GM12892 (cell line): ENCODE measurements at regions not wholly inside any gene's neighbourhood (a gene's known extent, or its start where the extent isn't known, plus 50 kb on each side); places are given as distances from the start of the nearest gene placed in this dataset.
A peak's percentile ranks its signal among the peaks of the same experiment; 100 is the strongest.

Experiments
- DNase-seq: peaks from one replicate; pipeline ENCODE4 v3.0.0; 2011; ENCODE audit not compliant: insufficient read length
- FAIRE-seq: peaks from 2 replicates; lab custom pipeline; 2011; peaks lifted over from hg19 to GRCh38; lab: Jason Lieb, UNC
- POLR2A ChIP-seq: IDR thresholded peaks from 2 replicates; pipeline ENCODE4 v1.6.1; 2011; ENCODE audit warnings: low read depth, low read length, control low read depth
- POLR2AphosphoS5 ChIP-seq: IDR thresholded peaks from 2 replicates; pipeline ENCODE4 v1.6.1; 2011; ENCODE audit warnings: low read depth, low read length, control low read depth
- TAF1 ChIP-seq: IDR thresholded peaks from 2 replicates; pipeline ENCODE4 v1.6.1; 2011; ENCODE audit warnings: low read depth, mild to moderate bottlenecking, control low read depth, low read length, borderline replicate concordance

DNA sequence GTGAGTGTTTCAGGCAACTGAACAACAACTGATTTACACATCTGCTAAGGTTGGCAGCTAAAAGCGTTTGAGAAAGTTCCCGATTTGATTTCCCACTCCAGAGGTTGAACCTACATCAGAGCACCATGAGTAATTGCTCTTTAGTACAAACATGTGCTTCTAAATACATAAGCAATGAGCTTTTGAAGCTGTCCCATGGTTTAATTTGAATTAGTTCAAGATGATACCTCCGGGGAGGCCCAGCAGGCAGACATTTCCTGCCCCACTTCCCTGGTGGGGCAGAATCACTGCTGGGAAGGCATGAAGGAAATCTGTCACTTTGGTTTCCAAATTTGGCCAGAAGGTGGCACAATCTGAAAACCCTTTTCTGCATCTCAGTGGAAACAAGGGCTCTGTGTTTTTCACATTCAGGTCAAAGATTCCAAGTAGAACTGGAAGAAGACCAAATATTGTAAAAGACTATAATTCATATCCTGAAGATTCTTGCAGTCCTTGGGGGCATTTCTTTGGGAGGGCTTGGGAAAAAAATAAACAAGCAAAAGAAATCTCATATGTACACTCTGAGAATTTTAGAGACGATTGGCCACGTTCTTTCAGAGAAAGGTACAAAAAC, 176.2 kb upstream of the FAM20A start:
- FAIRE-seq = peak; percentile 76
- DNase-seq = no peak
- TF ChIP-seq POLR2AphosphoS5 = no peak
- TF ChIP-seq TAF1 = no peak
- TF ChIP-seq POLR2A = no peak

DNA sequence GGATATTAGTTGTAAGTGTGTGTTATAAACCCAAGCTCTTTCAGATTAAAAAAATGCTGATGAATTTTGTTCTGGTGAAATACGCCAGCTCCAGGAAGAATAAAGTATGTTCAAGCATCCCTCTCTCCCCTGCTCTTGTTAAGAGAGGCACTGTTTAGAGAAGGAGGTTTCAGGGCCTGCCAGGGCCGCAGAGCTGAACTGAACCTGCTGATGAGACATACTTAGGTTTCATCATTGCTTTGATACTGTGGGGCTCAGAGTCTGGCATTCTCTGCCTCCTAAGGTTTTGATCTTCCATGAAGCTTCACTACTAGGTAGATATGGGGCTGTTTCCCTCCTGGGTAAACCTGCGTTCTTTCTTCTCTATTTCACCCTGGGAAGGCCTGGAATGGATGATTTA, 175.3 kb upstream of the FAM20A start:
- TF ChIP-seq POLR2AphosphoS5 (no peak), TAF1 (no peak), POLR2A (no peak)
- no peak for FAIRE-seq
- no peak for DNase-seq

DNA sequence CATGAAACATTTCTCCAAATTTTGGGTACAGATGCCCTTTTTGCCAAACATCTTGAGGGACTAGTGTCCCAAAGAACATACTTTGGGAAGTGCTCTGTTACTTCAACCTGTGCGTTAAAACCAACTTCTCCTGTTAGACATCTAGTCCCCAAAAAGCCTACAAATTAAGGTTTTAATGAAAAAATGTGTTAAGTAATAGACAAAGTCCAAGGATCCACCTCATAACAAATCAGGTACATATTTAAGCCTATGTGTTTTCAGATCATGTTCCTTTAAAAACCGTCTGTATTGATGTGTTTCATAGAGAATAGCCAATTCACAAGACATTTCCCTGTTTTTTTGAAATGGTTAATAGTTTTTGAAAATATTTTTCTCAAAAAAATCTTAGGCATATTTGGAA, 174.8 kb upstream of the FAM20A start:
- no peak for FAIRE-seq
- TF ChIP-seq POLR2A = no peak
- TF ChIP-seq POLR2AphosphoS5 = no peak
- TF ChIP-seq TAF1 = no peak
- DNase-seq = no peak

DNA sequence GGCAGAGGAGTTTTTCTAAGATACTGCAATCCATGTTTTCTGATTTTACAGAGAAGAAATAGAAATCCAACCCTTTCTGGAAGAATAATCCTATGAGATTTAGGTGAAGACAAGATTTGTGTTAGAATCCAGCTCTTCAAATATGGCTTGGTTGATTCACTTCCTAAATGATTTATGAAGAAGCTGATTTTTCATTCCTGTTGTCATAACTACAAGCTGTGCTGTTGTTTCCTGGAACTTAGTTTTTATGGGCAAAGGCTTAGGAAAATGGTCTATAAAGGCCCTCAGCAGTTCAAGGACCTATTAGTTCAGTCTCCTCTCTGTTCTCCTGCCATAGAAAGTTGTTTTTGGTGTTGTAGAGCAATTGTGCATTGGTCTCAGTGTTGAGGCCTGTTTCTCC, 174.2 kb upstream of the FAM20A start:
- no peak for DNase-seq
- FAIRE-seq = no peak
- TF ChIP-seq TAF1 (no peak), POLR2A (no peak), POLR2AphosphoS5 (no peak)

DNA sequence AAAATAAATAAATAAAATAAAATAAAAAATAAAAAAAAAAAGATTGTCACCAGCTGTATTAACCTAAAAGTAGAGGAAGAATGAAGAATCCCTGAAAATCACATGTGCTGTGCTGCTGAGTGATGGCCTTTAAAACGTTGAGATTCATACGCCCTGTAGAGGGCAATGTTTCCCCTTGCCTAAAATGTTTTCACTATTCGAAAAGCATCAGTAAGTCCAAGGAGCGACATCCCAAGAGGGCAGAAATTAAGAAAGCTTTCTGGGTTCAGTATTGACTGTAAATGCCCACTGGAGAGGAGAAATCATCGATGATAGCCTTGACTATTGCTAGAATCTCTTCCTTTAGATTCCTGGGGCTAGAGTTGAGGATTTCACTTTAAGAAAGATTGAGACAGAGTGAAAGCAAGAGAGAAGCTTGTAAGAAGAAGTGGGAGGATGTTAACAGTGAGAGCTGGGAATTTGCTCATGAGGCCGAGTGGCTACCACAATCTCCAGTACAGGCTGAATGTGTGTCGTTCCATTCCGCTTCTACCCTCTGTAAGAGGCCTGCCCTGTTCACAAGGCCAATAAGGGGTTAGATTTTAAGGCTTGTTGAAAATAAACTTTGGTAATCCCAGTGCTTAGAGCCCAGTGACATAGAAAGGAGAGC, 170.8 kb upstream of the FAM20A start:
- FAIRE-seq (peak; percentile 36), DNase-seq (no peak)
- TF ChIP-seq POLR2AphosphoS5 (no peak), TAF1 (no peak), POLR2A (no peak)

DNA sequence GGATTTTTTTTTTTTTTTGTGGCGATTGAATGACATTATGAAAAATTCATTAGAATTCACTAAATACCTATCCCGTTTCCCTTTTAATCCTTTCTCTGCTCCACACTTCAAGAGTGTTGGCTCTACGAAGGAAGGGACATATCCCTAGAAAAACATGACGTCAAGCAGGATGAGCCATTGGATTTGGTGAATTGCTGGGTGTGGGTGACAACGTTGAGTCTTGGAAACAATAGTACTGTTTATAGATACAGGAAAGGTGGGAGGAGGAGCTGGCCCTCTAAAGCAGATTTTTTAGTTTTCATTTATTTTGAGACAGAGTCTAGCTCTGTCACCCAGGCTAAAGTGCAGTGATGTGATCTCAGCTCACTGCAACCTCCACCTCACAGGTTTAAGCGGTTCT, 167.6 kb upstream of the FAM20A start:
- TF ChIP-seq POLR2AphosphoS5 (no peak), POLR2A (no peak), TAF1 (no peak)
- no peak for FAIRE-seq
- no peak for DNase-seq

DNA sequence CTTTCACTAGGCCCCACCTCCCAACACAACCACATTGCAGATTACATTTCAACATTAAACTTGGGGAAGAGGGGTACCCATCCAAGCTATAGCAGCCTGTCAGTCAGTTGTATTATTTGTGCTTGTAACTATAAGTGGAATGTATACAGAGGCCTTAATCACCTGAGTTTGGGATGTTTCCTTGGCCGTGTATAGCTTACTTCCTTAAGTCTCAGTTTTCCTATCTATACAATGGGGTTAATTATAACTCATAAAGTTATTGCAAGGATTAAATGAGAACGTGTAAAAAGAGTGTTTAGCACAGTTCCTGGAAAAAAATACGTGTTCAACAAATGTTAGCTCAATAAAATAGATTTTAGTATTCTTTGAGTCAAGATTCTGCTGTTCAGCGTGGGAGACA, 165.5 kb upstream of the FAM20A start:
- DNase-seq (no peak), FAIRE-seq (no peak)
- TF ChIP-seq POLR2AphosphoS5 (no peak), POLR2A (no peak), TAF1 (no peak)

DNA sequence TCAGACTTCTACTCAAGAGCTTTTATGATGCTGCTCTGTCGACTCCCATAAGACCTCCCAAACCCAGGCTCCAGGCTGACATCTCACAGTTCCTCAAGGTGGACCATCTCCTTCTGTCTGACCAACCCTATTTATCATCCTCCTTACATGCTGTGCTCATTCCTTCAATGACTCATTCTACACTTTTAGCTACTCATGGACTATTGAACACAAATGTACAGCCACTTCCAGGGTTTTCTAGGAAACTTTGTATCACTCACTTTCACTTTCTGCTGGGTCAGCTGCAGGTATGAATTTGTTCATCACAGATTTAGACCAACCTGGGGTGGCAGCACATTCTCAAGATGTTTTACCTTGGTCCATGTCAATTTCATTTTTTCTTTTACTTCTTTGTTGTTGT, 162.4 kb upstream of the FAM20A start:
- FAIRE-seq (no peak), DNase-seq (no peak)

DNA sequence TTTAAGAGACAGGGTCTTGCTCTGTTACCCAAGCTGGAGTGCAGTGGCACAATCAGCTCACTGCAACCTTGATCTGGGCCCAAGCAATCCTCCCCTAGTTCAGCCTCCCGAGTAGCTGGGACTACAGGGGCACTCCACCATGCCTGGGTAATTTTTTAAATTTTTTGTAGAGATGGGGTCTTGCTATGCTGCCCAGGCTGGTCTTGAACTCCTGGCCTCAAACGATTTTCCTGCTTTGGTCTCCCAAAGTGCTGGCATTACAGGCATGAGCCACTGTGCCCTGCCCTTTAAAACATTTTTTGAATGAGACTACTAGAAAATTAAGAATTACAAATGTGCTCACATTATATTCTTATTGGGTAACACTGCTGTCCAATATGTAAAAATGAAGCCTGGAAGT, 161.7 kb upstream of the FAM20A start:
- no peak for DNase-seq
- TF ChIP-seq POLR2A = no peak
- TF ChIP-seq POLR2AphosphoS5 = no peak
- TF ChIP-seq TAF1 = no peak
- no peak for FAIRE-seq

More for the DNA sequence above, 162.4 kb upstream of the FAM20A start:
- TF ChIP-seq TAF1 (no peak), POLR2AphosphoS5 (no peak), POLR2A (no peak)

DNA sequence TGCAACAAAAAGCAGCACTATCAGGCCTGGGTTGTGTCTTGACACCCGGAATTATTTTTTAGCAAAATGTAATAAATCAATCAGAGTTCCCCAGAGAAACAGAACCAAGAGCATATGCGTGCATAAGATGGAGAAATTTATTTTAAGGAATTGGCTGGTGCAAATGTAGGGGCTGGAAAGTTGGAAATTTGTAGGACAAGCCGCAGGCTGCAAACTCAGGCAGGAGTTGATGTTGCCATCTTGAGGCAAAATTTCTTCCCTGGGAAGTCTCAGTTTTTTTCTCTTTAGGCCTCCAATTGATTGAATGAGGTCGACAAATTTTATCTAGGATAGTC, 158.9 kb upstream of the FAM20A start:
- TF ChIP-seq POLR2A (no peak), TAF1 (no peak), POLR2AphosphoS5 (no peak)
- DNase-seq (no peak), FAIRE-seq (no peak)

DNA sequence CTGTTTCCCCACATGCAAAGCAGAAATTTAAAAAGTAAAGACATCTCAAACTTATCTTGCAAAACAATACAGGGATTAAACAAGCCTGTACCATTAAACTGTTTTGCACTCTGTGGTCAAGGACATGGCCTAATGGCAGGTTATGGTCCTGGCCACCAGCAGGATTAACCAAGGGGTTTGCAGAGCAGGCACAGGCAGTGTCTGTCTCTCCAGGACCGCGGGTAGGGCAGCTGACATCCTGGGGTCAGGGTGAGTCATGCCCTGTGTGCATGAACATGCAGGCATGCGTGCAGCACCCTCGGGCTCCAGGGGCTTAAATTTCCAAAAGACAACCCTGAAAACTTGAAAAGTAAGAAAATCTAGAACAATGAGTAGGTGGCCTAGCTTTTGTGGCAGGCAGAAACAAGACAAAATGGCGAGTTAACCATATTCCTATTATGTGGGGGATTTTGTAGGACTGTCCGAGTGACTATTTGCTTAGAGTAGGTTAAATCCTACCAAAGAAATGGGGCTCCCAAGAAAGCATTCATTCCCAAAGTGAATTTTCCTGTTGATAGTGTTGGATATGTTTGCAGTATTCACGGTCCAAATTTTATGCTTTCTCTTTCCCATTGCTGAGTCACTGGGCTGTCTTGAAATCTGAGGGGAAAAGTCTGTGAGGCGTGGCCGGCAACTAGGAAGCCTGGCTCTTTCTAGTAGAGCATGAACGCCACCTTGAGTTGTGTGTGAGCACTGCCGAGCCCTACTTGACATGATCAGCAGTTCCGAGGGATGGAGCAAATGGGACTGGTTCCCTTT, 158.4 kb upstream of the FAM20A start:
- peak; percentile 74 for FAIRE-seq
- peak; percentile 41 for DNase-seq
- no peak for TF ChIP-seq POLR2A
- no peak for TF ChIP-seq TAF1
- TF ChIP-seq POLR2AphosphoS5 = no peak
